ENCODE measurements at regions not wholly inside any gene's neighbourhood (a gene's known extent, or its start where the extent isn't known, plus 50 kb on each side); places are given as distances from the start of the nearest gene placed in this dataset.
"Not testable (repeated sequence)": the region's sequence is repeated elsewhere in the genome, so short reads cannot be mapped to it uniquely, and the experiment has no call there.

DNA sequence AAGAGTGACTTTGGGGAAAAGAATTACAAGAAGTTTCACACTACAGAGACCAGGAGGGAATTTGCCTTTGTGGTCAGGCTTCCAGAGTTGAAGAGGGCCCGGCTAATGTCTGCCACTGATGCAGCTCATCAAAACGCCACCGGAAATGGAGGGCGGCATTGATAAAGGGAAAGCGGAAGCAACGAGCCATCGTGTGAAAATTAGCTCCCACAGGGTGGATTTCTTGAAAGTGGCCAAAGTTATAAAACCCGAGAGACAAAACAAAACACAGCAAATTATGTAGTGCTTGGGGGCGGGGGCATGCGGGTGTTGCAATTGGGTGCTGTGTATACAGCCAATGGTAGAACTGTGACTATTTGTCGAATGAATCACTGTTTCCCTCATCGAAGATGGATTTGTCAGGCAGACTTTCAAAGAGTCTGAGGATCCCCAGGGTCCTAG is 113.0 kb downstream of the ADAMTS15 start:
- H3K4me1 Mint-ChIP-seq (ENCODE audit: low read depth) = no peaks in the 10 kb centered on the region
- no peak overlapping the region for H3K27ac Mint-ChIP-seq
- H3K27me3 Mint-ChIP-seq (ENCODE audit: low read depth) = no peaks in the 10 kb centered on the region
- no peak for DNase-seq (ENCODE audit: low spot score)
- H3K4me3 Mint-ChIP-seq = no peak overlapping the region
- H3K36me3 Mint-ChIP-seq (ENCODE audit: low read depth) = no peaks in the 10 kb centered on the region
- H3K9me3 Mint-ChIP-seq = no peaks in the 10 kb centered on the region

DNA sequence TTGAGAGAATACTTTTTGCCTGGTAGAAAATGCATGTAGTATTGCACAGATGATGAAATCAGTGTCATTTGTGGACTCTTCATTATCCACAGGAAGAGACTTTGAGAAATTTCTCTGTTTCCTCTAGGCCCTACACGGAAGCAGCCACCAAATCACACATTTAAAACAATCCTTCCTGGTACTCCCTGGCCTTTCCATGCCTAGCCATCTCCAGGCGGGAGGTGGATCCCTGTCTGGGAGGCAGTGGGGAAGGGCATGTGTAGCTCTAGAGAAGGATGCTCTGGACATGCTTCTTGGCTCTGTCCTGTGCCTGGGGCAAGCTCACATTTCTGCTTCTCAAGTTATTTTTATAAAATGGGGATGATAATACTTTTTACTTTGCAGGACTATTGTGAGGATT is 114.1 kb downstream of the ADAMTS15 start:
- no peak for DNase-seq (ENCODE audit: low spot score)
- Mint-ChIP-seq H3K36me3 (ENCODE audit: low read depth) (no peaks in the 10 kb centered on the region), H3K27ac (no peak overlapping the region), H3K9me3 (no peaks in the 10 kb centered on the region), H3K4me1 (ENCODE audit: low read depth) (no peaks in the 10 kb centered on the region), H3K4me3 (no peak overlapping the region), H3K27me3 (ENCODE audit: low read depth) (no peaks in the 10 kb centered on the region)

DNA sequence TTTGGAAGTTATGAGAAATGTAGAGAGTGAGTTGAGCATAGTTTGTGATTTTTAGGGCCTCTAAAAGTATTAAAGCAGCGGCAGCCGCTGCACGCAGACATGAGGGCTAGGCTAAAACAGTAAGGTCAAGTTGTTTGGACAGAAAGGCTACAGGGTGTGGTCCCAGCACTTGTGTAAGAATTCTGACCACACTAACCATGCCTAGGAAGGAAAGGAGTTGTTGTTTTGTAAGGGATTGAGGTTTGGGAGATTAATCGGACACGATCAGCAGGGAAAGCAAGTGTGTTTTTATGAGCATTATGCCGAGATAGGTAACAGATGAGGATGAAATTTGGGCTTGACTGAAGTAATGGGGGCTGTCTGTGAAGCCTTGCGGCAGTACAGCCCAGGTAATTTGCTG is 117.9 kb downstream of the ADAMTS15 start:
- H3K4me1 Mint-ChIP-seq (ENCODE audit: low read depth); DNase-seq (ENCODE audit: low spot score); H3K36me3 Mint-ChIP-seq (ENCODE audit: low read depth); H3K27ac Mint-ChIP-seq; H3K4me3 Mint-ChIP-seq; H3K9me3 Mint-ChIP-seq; H3K27me3 Mint-ChIP-seq (ENCODE audit: low read depth): not testable (repeated sequence)

DNA sequence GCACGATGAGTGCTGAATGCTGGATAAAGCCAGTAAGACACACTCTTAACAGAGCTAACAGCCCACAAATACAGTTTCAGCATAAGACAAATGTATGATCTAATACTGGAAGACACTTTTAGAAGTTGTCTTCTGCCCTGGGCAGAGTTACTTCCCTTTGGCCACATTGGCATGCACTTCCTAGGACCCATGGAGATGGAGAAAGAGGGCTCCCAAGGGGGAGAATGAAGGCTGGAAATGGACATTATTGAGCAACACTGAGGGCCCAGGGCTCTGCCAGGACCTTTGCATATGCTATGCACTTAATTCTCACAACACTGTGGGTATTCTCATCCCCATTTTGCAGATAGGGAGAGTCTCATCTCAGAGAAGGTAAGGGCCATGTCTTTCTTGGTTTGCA is 123.1 kb downstream of the ADAMTS15 start:
- no peak for DNase-seq (ENCODE audit: low spot score)
- Mint-ChIP-seq H3K27me3 (ENCODE audit: low read depth) (peaks cover 6% of the 10 kb centered on the region), H3K9me3 (no peaks in the 10 kb centered on the region), H3K36me3 (ENCODE audit: low read depth) (no peaks in the 10 kb centered on the region), H3K27ac (no peak overlapping the region), H3K4me3 (no peak overlapping the region), H3K4me1 (ENCODE audit: low read depth) (no peaks in the 10 kb centered on the region)

DNA sequence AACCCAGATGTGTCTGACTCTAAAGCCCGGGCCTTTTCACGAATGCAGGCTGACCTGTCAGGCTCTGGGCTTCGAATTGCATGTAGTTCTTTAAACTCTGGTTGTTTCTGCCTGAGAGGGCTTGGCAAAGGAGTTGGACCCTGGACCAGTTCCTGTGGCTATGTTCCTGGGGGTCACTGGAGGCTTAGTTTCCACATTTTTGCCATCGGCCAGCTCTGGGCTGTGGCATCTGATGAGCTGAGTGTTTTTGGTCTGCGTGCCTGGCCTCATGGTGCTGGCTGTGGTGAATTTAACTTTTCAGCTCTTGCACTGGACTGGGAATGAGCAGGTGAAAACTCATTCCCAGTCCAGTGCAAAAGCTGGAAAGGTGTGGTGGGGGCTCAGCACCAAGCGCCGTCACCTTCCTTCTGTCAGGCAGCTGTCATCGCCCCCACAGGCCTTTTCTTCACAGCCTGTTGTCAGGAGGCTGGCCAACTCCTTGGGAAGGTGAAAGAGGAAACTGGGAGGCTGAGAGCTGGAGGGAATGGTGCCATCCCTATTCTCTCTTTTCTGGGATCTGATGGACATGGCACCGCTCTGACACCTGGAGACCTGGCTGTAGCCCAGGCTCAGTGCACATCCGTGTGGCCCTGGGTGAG is 123.6 kb downstream of the ADAMTS15 start:
- no peak overlapping the region for H3K27ac Mint-ChIP-seq
- no peak overlapping the region for H3K4me3 Mint-ChIP-seq
- H3K9me3 Mint-ChIP-seq = no peaks in the 10 kb centered on the region
- peaks cover 6% of the 10 kb centered on the region for H3K27me3 Mint-ChIP-seq (ENCODE audit: low read depth)
- no peak for DNase-seq (ENCODE audit: low spot score)
- H3K4me1 Mint-ChIP-seq (ENCODE audit: low read depth) = no peaks in the 10 kb centered on the region
- no peaks in the 10 kb centered on the region for H3K36me3 Mint-ChIP-seq (ENCODE audit: low read depth)

DNA sequence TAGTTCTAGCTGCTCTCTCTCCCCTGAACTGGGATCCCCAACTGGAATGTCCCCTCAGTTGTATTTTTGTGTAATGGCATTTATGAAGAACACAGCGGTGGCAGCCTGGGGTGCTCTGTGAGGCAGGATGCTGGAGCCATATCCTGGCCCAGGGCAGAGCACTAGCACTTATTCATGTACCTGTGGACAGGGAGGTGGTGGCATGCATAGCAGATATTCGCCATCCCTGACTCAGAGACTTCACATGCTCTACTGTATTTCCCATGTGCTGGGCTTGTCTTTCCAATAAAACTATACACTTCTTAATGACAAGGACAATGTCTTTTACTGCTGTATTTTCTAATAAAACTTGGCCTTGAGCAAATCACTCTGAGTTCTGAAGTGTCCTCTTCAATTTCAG is 125.3 kb downstream of the ADAMTS15 start:
- no peak for DNase-seq (ENCODE audit: low spot score)
- no peak overlapping the region for H3K4me3 Mint-ChIP-seq
- H3K27me3 Mint-ChIP-seq (ENCODE audit: low read depth) = peaks cover 6% of the 10 kb centered on the region
- no peak overlapping the region for H3K27ac Mint-ChIP-seq
- no peaks in the 10 kb centered on the region for H3K4me1 Mint-ChIP-seq (ENCODE audit: low read depth)
- no peaks in the 10 kb centered on the region for H3K36me3 Mint-ChIP-seq (ENCODE audit: low read depth)
- H3K9me3 Mint-ChIP-seq = no peaks in the 10 kb centered on the region

DNA sequence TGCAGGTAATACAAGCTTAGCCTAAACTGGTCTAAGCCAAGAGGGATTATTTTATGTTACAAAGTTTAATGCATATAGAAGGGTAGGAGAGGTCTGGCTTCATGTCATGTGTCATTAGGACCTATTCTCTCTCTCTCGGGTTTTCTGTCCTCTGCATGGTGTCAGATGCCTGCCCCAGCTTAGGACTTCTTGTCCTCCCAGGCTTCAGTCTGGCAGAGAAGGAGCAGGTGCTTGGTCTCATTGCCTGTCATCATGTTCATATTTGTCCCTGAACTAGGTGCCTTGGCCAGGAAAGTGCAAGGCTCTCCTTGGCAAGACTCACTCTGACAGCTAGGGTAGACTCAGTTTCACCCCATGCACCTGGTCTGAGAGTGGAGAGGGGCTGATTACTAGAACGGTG is 126.3 kb downstream of the ADAMTS15 start:
- Mint-ChIP-seq H3K4me3 (no peak overlapping the region), H3K36me3 (ENCODE audit: low read depth) (no peaks in the 10 kb centered on the region)

DNA sequence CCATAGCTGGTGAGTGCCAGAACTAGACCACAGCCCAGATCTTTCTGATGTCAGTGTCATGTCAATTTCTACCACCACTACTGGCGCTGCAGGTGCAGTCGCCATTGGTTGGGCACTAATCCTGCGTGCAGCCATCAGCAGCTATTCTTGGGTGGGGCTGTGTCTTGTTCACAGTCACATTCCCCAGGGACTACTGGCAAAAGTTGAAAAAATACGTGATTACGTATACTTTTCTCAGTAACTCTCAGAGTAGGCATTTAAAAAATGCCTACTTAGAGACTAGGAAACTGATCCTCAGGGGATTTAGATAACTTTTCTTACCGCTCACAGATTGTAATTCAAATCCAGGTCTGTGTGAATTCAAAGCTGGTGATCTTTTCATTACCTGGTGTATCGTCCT is 127.7 kb downstream of the ADAMTS15 start:
- H3K36me3 Mint-ChIP-seq (ENCODE audit: low read depth) = no peaks in the 10 kb centered on the region
- H3K9me3 Mint-ChIP-seq = no peaks in the 10 kb centered on the region
- peaks cover 6% of the 10 kb centered on the region for H3K27me3 Mint-ChIP-seq (ENCODE audit: low read depth)
- no peak overlapping the region for H3K27ac Mint-ChIP-seq
- no peaks in the 10 kb centered on the region for H3K4me1 Mint-ChIP-seq (ENCODE audit: low read depth)
- DNase-seq (ENCODE audit: low spot score) = no peak
- H3K4me3 Mint-ChIP-seq = no peak overlapping the region

More for the DNA sequence above, 126.3 kb downstream of the ADAMTS15 start:
- DNase-seq (ENCODE audit: low spot score) = no peak
- H3K27me3 Mint-ChIP-seq (ENCODE audit: low read depth) = peaks cover 6% of the 10 kb centered on the region
- H3K27ac Mint-ChIP-seq = no peak overlapping the region
- no peaks in the 10 kb centered on the region for H3K9me3 Mint-ChIP-seq
- H3K4me1 Mint-ChIP-seq (ENCODE audit: low read depth) = no peaks in the 10 kb centered on the region

DNA sequence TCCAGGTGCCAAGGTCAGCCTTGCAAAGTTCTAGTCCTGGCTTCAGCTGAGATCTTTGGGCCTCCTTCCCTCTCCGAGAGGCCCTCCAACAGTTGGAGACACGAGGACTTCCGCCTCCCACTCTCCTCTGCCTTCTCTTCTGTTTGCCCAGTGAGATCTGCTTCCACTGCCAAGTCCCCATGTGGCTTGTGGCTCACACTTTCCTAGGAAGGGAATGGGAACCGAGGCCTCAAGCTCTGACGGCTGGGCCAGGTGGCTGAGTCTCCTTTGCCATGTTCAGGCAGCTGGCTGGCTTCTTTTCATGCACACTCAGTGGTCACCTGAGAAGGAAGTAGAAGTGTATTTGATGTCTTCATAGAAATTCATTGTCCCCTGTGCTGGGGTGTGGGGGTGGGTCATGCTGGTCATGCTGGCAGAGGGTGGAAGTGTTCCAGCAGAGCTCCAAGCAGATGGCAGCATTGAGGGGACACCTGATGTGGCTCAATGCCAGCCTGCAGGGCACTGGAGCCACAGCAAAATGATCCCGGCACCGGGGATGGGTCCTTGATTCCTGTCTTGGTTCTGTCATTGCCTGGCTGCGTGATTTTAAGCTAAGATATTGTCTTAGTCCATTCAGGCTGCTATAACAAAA is 130.4 kb downstream of the ADAMTS15 start:
- peaks cover 10% of the 10 kb centered on the region for H3K27me3 Mint-ChIP-seq (ENCODE audit: low read depth)

DNA sequence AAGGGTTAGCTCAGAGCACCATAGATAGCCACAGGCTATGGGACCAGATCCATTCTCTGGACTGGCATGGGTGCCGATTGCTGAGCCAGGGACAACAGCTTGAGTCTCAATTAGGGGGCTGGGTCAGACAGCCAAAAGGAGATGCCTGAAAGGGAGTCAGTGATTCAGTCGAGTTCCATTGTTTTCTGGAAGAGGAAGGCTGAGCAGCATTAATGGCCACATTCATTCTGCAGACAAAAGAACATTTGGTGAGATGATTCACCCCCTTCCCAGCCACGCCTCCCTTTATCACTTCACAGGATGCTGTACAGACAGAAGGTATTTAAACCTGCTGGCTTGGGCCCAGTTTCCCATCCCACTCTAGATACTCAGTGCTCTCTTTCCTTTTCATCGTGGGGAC is 131.9 kb downstream of the ADAMTS15 start:
- DNase-seq (ENCODE audit: low spot score) = no peak
- no peak overlapping the region for H3K4me3 Mint-ChIP-seq
- no peaks in the 10 kb centered on the region for H3K4me1 Mint-ChIP-seq (ENCODE audit: low read depth)
- peaks cover 6% of the 10 kb centered on the region for H3K27me3 Mint-ChIP-seq (ENCODE audit: low read depth)
- no peak overlapping the region for H3K27ac Mint-ChIP-seq
- H3K36me3 Mint-ChIP-seq (ENCODE audit: low read depth) = no peaks in the 10 kb centered on the region
- no peaks in the 10 kb centered on the region for H3K9me3 Mint-ChIP-seq

More for the DNA sequence above, 130.4 kb downstream of the ADAMTS15 start:
- H3K4me1 Mint-ChIP-seq (ENCODE audit: low read depth) = no peaks in the 10 kb centered on the region
- H3K4me3 Mint-ChIP-seq = no peak overlapping the region
- H3K27ac Mint-ChIP-seq = no peak overlapping the region
- no peak for DNase-seq (ENCODE audit: low spot score)
- H3K9me3 Mint-ChIP-seq = no peaks in the 10 kb centered on the region
- no peaks in the 10 kb centered on the region for H3K36me3 Mint-ChIP-seq (ENCODE audit: low read depth)

DNA sequence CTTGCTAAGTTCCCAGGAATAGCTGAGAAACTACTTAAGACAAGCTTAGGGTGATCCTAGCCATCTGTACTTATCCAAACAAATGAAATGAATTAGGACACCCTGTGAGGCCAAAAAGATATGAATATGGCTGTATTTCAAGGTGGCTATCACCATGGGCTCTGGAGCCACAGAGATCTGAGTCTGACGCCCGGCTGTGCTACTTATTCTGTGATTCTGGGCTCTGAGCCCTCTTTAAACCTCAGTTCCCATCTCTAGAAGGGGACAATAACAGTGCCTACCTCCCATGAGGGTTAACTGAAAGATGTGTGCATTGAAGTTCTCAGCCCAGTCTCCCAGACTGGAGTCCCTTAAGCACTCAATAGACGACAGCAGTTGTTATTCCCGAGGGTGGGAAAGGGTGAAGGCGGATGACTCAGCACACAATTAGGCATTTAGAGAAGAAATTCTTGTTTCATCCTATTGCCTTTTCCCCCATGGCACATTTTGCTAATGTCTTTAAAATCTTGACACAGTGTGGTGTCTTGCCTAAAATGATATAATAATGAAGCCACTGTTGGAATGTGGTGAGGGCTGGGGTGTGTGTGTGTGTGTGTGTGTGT is 132.5 kb downstream of the ADAMTS15 start:
- Mint-ChIP-seq H3K4me1 (ENCODE audit: low read depth) (no peaks in the 10 kb centered on the region), H3K4me3 (no peak overlapping the region), H3K27ac (no peak overlapping the region), H3K27me3 (ENCODE audit: low read depth) (peaks cover 4% of the 10 kb centered on the region), H3K9me3 (no peaks in the 10 kb centered on the region), H3K36me3 (ENCODE audit: low read depth) (no peaks in the 10 kb centered on the region)
- DNase-seq (ENCODE audit: low spot score) = no peak

DNA sequence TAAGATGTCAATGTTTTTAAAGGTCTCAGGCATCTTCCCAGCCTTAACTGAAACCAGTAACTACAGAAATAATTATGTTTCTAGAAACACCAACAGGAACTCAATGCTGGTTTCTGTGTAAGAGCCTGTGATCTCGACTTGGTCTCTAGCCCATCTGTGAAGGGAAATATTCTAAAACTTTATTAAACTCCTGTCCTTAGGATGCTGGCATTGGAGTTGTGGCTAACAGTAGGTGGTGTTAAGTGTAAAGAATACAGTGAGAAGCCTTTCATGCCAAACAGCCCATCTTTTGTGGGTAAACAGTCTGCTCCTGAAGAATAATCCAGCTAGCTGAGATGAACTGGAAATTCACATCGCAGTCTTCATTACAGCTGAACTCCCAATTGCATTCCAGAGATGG is 133.2 kb downstream of the ADAMTS15 start:
- H3K27ac Mint-ChIP-seq = no peak overlapping the region

DNA sequence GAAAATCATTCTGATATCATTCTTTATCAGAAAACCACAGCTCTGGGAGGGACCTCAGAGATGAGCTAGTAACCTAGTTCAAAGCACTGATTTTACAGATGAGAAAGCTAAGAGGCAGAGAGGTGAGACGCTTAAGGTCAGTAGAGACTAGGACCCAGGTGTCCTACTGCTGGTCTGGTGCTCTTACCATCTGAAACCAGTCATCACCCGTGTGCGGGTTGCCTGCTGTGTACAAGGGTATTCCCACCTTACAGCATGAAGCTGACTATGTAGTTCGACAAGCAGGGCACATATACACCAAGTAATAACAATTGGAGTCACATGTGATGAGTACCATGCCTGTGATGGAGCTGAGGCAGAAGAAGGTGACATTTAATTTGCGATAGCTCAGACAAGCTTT is 133.7 kb downstream of the ADAMTS15 start:
- DNase-seq (ENCODE audit: low spot score) = no peak
- no peaks in the 10 kb centered on the region for H3K4me1 Mint-ChIP-seq (ENCODE audit: low read depth)
- no peaks in the 10 kb centered on the region for H3K36me3 Mint-ChIP-seq (ENCODE audit: low read depth)
- H3K9me3 Mint-ChIP-seq = no peaks in the 10 kb centered on the region
- no peak overlapping the region for H3K27ac Mint-ChIP-seq
- peaks cover 4% of the 10 kb centered on the region for H3K27me3 Mint-ChIP-seq (ENCODE audit: low read depth)
- no peak overlapping the region for H3K4me3 Mint-ChIP-seq

More for the DNA sequence above, 133.2 kb downstream of the ADAMTS15 start:
- H3K9me3 Mint-ChIP-seq = no peaks in the 10 kb centered on the region
- no peak overlapping the region for H3K4me3 Mint-ChIP-seq
- DNase-seq (ENCODE audit: low spot score) = no peak
- no peaks in the 10 kb centered on the region for H3K4me1 Mint-ChIP-seq (ENCODE audit: low read depth)
- peaks cover 4% of the 10 kb centered on the region for H3K27me3 Mint-ChIP-seq (ENCODE audit: low read depth)
- no peaks in the 10 kb centered on the region for H3K36me3 Mint-ChIP-seq (ENCODE audit: low read depth)

DNA sequence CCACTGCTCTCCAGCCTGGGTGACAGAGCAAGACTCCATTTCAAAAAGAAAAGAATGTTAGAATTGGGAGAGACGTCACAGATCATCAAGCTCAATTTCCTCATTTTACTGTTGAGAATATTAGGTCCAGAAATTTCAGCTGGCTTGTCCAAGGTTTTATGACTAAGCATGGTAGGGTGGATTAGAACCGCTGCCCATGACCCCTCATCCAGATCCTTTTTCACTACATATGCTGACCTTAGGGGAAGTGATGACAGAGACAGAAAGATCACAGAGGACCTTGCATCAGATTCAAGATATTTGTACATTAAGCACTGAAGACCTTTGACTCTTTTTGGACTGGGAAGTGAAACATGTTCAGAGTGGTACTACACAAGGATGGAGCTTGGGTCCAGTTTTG is 134.5 kb downstream of the ADAMTS15 start:
- no peak for DNase-seq (ENCODE audit: low spot score)
- no peak overlapping the region for H3K4me3 Mint-ChIP-seq
- H3K9me3 Mint-ChIP-seq = no peaks in the 10 kb centered on the region
- H3K36me3 Mint-ChIP-seq (ENCODE audit: low read depth) = no peaks in the 10 kb centered on the region
- H3K4me1 Mint-ChIP-seq (ENCODE audit: low read depth) = no peaks in the 10 kb centered on the region
- H3K27me3 Mint-ChIP-seq (ENCODE audit: low read depth) = peaks cover 4% of the 10 kb centered on the region
- H3K27ac Mint-ChIP-seq = no peak overlapping the region

Measured in T-helper 2 cell treated with Interferon-gamma antibody and Interleukin-4, amounts not matched to agents 5 μg/mL and 100 μg/mL, for 36 hours (primary cell).